GM23338 (cell line): ENCODE measurements at regions not wholly inside any gene's neighbourhood (a gene's known extent, or its start where the extent isn't known, plus 50 kb on each side); places are given as distances from the start of the nearest gene placed in this dataset.

Source experiments
- ATAC-seq: fragments of 200-7000 bp; cut with Tn5 transposase; 3 replicates; pipeline ENCODE4 v1.9.1; 2020
- DNase-seq: peaks from one replicate; pipeline ENCODE4 v3.0.0-alpha.2; 2015; ENCODE audit warnings: low spot score
- H2AFZ ChIP-seq: fragments of 200-600 bp; sonication (generic); 2 replicates; pipeline ENCODE4 v1.8.0; 2016; ENCODE audit warnings: antibody characterized with exemption, mild to moderate bottlenecking, moderate library complexity
- H3F3A ChIP-seq: fragments of 200-600 bp; sonication (generic); replicated peaks from 2 replicates; pipeline ENCODE4 v1.8.0; 2017; ENCODE audit warnings: antibody characterized with exemption, mixed run types, low read depth
- H3K27ac ChIP-seq: fragments of 200-600 bp; sonication (generic); 2 replicates; pipeline ENCODE4 v1.6.1; 2016; ENCODE audit warnings: low read depth
- H3K27me3 ChIP-seq: fragments of 200-600 bp; sonication (generic); 2 replicates; pipeline ENCODE4 v1.8.0; 2016; ENCODE audit warnings: mild to moderate bottlenecking, mixed run types, moderate library complexity; ENCODE audit not compliant: insufficient read depth
- H3K36me3 ChIP-seq: fragments of 200-600 bp; sonication (generic); 2 replicates; pipeline ENCODE4 v1.8.0; 2016; ENCODE audit warnings: mild to moderate bottlenecking; ENCODE audit not compliant: insufficient read depth
- H3K4me1 ChIP-seq: fragments of 200-600 bp; sonication (generic); 2 replicates; pipeline ENCODE4 v1.8.0; 2016; ENCODE audit warnings: mild to moderate bottlenecking, moderate library complexity; ENCODE audit not compliant: insufficient read depth
- H3K4me2 ChIP-seq: fragments of 200-600 bp; sonication (generic); 2 replicates; pipeline ENCODE4 v1.7.1; 2017; ENCODE audit warnings: mixed run types
- H3K4me3 ChIP-seq: fragments of 200-600 bp; sonication (generic); 2 replicates; pipeline ENCODE4 v1.6.1; 2016; ENCODE audit warnings: mixed run types
- H3K79me2 ChIP-seq: fragments of 200-600 bp; sonication (generic); replicated peaks from 2 replicates; pipeline ENCODE4 v1.8.0; 2017; ENCODE audit warnings: mild to moderate bottlenecking; ENCODE audit not compliant: insufficient read depth
- H3K9me2 ChIP-seq: fragments of 200-600 bp; sonication (generic); 2 replicates; pipeline ENCODE4 v1.8.0; 2017; ENCODE audit not compliant: insufficient read depth
- H4K20me1 ChIP-seq: fragments of 200-600 bp; sonication (generic); replicated peaks from 2 replicates; pipeline ENCODE4 v1.8.0; 2017; ENCODE audit warnings: mild to moderate bottlenecking; ENCODE audit not compliant: insufficient read depth
- H3K27ac Mint-ChIP-seq: 2 replicates; pipeline ENCODE4 v1.8.0; 2020; ENCODE audit warnings: inconsistent platforms, mild to moderate bottlenecking, moderate library complexity, mixed read lengths
- H3K27me3 Mint-ChIP-seq: 3 replicates; pipeline ENCODE4 v1.8.0; 2022; ENCODE audit warnings: low read depth, mild to moderate bottlenecking, moderate library complexity, mixed read lengths, inconsistent platforms; ENCODE audit not compliant: insufficient read depth, poor library complexity
- H3K36me3 Mint-ChIP-seq: 3 replicates; pipeline ENCODE4 v1.8.0; 2021; ENCODE audit warnings: low read depth, mild to moderate bottlenecking, inconsistent platforms, moderate library complexity, mixed read lengths
- H3K4me1 Mint-ChIP-seq: 3 replicates; pipeline ENCODE4 v1.8.0; 2020; ENCODE audit warnings: mild to moderate bottlenecking, inconsistent platforms, mixed read lengths
- H3K4me3 Mint-ChIP-seq: 3 replicates; pipeline ENCODE4 v1.8.0; 2021; ENCODE audit warnings: moderate library complexity, mild to moderate bottlenecking, inconsistent platforms, mixed read lengths
- H3K9me3 Mint-ChIP-seq: 3 replicates; pipeline ENCODE4 v1.8.0; 2020; ENCODE audit warnings: moderate library complexity, mild to moderate bottlenecking, inconsistent platforms, mixed read lengths
- CREB1 ChIP-seq: fragments of 250-450 bp; sonication (Bioruptor Pico); IDR thresholded peaks from 2 replicates; pipeline ENCODE4 v1.5.0; 2020; ENCODE audit warnings: low read depth, mild to moderate bottlenecking, moderate library complexity
- EZH2 ChIP-seq: fragments of 200-600 bp; sonication (generic); IDR thresholded peaks from one replicate; pipeline ENCODE4 v1.8.0; 2017; ENCODE audit warnings: antibody characterized with exemption, mild to moderate bottlenecking, low read depth; ENCODE audit not compliant: unreplicated experiment
- EZH2phosphoT487 ChIP-seq: fragments of 200-600 bp; sonication (generic); IDR thresholded peaks from one replicate; pipeline ENCODE4 v1.8.1; 2018; ENCODE audit warnings: antibody characterized with exemption; ENCODE audit not compliant: unreplicated experiment
- JUNB ChIP-seq: IDR thresholded peaks from one replicate; pipeline ENCODE4 v1.6.1; 2016; ENCODE audit warnings: antibody characterized with exemption; ENCODE audit not compliant: unreplicated experiment
- NANOG ChIP-seq: IDR thresholded peaks from 2 replicates; pipeline ENCODE4 v1.6.1; 2016; ENCODE audit warnings: antibody characterized with exemption, borderline replicate concordance
- POLR2AphosphoS5 ChIP-seq: IDR thresholded peaks from 2 replicates; pipeline ENCODE4 v1.6.1; 2016; ENCODE audit warnings: antibody characterized with exemption, low read depth
- STAT1 ChIP-seq: IDR thresholded peaks from one replicate; pipeline ENCODE4 v1.6.1; 2016; ENCODE audit warnings: antibody characterized with exemption; ENCODE audit not compliant: unreplicated experiment
- ZNF114 ChIP-seq: fragments of 250-450 bp; sonication (Bioruptor Pico); IDR thresholded peaks from 2 replicates; pipeline ENCODE4 v1.5.0; 2020; ENCODE audit warnings: mild to moderate bottlenecking, moderate library complexity
- ZNF331 ChIP-seq: fragments of 250-450 bp; sonication (Bioruptor Pico); IDR thresholded peaks from 2 replicates; pipeline ENCODE4 v1.5.0; 2020; ENCODE audit warnings: low read depth, mild to moderate bottlenecking, moderate library complexity
- TF ChIP-seq, protein P1 (sequence below): IDR thresholded peaks from 2 replicates; pipeline ENCODE4 v1.6.1; 2016; ENCODE audit warnings: antibody characterized with exemption
- TF ChIP-seq, protein P2 (sequence below): fragments of 250-450 bp; sonication (Bioruptor Pico); IDR thresholded peaks from 2 replicates; pipeline ENCODE4 v1.5.0; 2020; ENCODE audit warnings: mild to moderate bottlenecking, moderate library complexity
- TF ChIP-seq, protein P3 (sequence below), 2 experiments: fragments of 200-600 bp in 1 of 2; sonication (generic) in 1 of 2; conservative IDR thresholded peaks; 2 replicates each; pipeline versions ENCODE4 v1.5.1 to v1.6.1; 2016 to 2017; ENCODE audit warnings: antibody characterized with exemption in 2 of 2, low read depth in 2 of 2, mild to moderate bottlenecking in 2 of 2, moderate library complexity in 1 of 2
- TF ChIP-seq, protein P4 (sequence below): IDR thresholded peaks from one replicate; pipeline ENCODE4 v1.6.1; 2018; ENCODE audit warnings: antibody characterized with exemption; ENCODE audit not compliant: unreplicated experiment

DNA sequence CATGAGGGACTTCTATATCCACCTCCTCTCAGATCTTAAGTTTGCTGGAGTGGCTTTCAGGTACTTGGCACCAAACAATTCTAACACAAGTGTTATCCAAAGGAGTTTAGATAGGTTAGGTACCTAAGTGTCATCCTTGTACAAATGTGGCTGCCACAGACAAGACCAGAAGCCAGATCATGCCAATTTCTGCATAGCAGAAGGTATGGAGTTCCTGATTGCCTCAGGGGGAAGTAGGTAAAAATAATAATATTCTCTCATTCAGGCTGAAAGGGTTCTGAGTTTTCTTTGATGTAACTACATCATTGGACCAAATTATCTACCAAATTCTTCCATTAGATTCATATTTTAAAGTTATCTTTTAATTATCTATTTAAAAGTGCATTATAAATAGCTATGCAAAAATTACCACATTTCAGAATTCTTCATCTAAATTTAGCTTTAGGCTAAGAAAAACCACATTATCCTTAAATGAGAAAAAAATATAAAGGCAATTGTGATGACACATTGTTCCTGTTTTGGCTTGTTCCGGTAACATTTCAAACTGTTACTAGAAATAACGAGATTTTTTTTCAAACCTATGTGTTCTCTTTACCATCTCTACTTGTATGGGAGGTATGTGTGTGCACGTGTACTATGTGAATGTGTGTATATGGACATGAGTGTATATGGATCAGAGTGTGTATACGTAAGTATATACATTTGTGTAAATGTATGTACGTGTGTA is 66.2 kb upstream of the POU2AF2 start:
- no peak for DNase-seq

More for the DNA sequence above, 66.2 kb upstream of the POU2AF2 start:
- H2AFZ ChIP-seq: no peak overlapping the region
- Mint-ChIP-seq H3K4me1 (no peaks in the 10 kb centered on the region), H3K27me3 (no peaks in the 10 kb centered on the region), H3K4me3 (no peak overlapping the region), H3K9me3 (no peaks in the 10 kb centered on the region; the same call in 2 of the 3 replicates), H3K27ac (no peak overlapping the region), H3K36me3 (no peaks in the 10 kb centered on the region)
- H3K4me1 ChIP-seq: no peaks in the 10 kb centered on the region
- peaks cover 3% of the 10 kb centered on the region; the same call in 1 of the 2 replicates for H3K9me2 ChIP-seq
- H3K79me2 ChIP-seq: no peaks in the 10 kb centered on the region
- H3K27ac ChIP-seq: no peak overlapping the region
- H4K20me1 ChIP-seq: no peaks in the 10 kb centered on the region
- H3F3A ChIP-seq: no peaks in the 10 kb centered on the region
- H3K36me3 ChIP-seq: no peaks in the 10 kb centered on the region
- H3K4me2 ChIP-seq: no peak overlapping the region
- ATAC-seq: no peak
- no peaks in the 10 kb centered on the region for H3K27me3 ChIP-seq
- TF ChIP-seq EZH2 (no peak), NANOG (no peak), STAT1 (no peak), JUNB (no peak), CREB1 (CRISPR knock-in tag) (no peak), ZNF114 (CRISPR knock-in tag) (no peak), EZH2phosphoT487 (no peak), ZNF331 (CRISPR knock-in tag) (no peak), POLR2AphosphoS5 (no peak)
- TF ChIP-seq, protein P1, sequence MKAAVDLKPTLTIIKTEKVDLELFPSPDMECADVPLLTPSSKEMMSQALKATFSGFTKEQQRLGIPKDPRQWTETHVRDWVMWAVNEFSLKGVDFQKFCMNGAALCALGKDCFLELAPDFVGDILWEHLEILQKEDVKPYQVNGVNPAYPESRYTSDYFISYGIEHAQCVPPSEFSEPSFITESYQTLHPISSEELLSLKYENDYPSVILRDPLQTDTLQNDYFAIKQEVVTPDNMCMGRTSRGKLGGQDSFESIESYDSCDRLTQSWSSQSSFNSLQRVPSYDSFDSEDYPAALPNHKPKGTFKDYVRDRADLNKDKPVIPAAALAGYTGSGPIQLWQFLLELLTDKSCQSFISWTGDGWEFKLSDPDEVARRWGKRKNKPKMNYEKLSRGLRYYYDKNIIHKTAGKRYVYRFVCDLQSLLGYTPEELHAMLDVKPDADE: no peak
- TF ChIP-seq, protein P2, sequence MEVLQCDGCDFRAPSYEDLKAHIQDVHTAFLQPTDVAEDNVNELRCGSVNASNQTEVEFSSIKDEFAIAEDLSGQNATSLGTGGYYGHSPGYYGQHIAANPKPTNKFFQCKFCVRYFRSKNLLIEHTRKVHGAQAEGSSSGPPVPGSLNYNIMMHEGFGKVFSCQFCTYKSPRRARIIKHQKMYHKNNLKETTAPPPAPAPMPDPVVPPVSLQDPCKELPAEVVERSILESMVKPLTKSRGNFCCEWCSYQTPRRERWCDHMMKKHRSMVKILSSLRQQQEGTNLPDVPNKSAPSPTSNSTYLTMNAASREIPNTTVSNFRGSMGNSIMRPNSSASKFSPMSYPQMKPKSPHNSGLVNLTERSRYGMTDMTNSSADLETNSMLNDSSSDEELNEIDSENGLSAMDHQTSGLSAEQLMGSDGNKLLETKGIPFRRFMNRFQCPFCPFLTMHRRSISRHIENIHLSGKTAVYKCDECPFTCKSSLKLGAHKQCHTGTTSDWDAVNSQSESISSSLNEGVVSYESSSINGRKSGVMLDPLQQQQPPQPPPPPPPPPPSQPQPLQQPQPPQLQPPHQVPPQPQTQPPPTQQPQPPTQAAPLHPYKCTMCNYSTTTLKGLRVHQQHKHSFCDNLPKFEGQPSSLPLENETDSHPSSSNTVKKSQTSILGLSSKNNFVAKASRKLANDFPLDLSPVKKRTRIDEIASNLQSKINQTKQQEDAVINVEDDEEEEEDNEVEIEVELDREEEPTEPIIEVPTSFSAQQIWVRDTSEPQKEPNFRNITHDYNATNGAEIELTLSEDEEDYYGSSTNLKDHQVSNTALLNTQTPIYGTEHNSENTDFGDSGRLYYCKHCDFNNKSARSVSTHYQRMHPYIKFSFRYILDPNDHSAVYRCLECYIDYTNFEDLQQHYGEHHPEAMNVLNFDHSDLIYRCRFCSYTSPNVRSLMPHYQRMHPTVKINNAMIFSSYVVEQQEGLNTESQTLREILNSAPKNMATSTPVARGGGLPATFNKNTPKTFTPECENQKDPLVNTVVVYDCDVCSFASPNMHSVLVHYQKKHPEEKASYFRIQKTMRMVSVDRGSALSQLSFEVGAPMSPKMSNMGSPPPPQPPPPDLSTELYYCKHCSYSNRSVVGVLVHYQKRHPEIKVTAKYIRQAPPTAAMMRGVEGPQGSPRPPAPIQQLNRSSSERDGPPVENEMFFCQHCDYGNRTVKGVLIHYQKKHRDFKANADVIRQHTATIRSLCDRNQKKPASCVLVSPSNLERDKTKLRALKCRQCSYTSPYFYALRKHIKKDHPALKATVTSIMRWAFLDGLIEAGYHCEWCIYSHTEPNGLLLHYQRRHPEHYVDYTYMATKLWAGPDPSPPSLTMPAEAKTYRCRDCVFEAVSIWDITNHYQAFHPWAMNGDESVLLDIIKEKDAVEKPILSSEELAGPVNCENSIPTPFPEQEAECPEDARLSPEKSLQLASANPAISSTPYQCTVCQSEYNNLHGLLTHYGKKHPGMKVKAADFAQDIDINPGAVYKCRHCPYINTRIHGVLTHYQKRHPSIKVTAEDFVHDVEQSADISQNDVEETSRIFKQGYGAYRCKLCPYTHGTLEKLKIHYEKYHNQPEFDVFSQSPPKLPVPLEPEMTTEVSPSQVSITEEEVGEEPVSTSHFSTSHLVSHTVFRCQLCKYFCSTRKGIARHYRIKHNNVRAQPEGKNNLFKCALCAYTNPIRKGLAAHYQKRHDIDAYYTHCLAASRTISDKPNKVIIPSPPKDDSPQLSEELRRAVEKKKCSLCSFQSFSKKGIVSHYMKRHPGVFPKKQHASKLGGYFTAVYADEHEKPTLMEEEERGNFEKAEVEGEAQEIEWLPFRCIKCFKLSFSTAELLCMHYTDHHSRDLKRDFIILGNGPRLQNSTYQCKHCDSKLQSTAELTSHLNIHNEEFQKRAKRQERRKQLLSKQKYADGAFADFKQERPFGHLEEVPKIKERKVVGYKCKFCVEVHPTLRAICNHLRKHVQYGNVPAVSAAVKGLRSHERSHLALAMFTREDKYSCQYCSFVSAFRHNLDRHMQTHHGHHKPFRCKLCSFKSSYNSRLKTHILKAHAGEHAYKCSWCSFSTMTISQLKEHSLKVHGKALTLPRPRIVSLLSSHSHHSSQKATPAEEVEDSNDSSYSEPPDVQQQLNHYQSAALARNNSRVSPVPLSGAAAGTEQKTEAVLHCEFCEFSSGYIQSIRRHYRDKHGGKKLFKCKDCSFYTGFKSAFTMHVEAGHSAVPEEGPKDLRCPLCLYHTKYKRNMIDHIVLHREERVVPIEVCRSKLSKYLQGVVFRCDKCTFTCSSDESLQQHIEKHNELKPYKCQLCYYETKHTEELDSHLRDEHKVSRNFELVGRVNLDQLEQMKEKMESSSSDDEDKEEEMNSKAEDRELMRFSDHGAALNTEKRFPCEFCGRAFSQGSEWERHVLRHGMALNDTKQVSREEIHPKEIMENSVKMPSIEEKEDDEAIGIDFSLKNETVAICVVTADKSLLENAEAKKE: no peak
- TF ChIP-seq, protein P3, sequence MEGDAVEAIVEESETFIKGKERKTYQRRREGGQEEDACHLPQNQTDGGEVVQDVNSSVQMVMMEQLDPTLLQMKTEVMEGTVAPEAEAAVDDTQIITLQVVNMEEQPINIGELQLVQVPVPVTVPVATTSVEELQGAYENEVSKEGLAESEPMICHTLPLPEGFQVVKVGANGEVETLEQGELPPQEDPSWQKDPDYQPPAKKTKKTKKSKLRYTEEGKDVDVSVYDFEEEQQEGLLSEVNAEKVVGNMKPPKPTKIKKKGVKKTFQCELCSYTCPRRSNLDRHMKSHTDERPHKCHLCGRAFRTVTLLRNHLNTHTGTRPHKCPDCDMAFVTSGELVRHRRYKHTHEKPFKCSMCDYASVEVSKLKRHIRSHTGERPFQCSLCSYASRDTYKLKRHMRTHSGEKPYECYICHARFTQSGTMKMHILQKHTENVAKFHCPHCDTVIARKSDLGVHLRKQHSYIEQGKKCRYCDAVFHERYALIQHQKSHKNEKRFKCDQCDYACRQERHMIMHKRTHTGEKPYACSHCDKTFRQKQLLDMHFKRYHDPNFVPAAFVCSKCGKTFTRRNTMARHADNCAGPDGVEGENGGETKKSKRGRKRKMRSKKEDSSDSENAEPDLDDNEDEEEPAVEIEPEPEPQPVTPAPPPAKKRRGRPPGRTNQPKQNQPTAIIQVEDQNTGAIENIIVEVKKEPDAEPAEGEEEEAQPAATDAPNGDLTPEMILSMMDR (conservative IDR thresholded peaks at IDR 0.05; ENCODE audit: low read depth in 2 of 2): no peak
- TF ChIP-seq, protein P4, sequence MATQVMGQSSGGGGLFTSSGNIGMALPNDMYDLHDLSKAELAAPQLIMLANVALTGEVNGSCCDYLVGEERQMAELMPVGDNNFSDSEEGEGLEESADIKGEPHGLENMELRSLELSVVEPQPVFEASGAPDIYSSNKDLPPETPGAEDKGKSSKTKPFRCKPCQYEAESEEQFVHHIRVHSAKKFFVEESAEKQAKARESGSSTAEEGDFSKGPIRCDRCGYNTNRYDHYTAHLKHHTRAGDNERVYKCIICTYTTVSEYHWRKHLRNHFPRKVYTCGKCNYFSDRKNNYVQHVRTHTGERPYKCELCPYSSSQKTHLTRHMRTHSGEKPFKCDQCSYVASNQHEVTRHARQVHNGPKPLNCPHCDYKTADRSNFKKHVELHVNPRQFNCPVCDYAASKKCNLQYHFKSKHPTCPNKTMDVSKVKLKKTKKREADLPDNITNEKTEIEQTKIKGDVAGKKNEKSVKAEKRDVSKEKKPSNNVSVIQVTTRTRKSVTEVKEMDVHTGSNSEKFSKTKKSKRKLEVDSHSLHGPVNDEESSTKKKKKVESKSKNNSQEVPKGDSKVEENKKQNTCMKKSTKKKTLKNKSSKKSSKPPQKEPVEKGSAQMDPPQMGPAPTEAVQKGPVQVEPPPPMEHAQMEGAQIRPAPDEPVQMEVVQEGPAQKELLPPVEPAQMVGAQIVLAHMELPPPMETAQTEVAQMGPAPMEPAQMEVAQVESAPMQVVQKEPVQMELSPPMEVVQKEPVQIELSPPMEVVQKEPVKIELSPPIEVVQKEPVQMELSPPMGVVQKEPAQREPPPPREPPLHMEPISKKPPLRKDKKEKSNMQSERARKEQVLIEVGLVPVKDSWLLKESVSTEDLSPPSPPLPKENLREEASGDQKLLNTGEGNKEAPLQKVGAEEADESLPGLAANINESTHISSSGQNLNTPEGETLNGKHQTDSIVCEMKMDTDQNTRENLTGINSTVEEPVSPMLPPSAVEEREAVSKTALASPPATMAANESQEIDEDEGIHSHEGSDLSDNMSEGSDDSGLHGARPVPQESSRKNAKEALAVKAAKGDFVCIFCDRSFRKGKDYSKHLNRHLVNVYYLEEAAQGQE: no peak
- no peak overlapping the region for H3K4me3 ChIP-seq
